Loucy (cell line): ENCODE measurements at regions not wholly inside any gene's neighbourhood (a gene's known extent, or its start where the extent isn't known, plus 50 kb on each side); places are given as distances from the start of the nearest gene placed in this dataset.
"Not testable (repeated sequence)": the region's sequence is repeated elsewhere in the genome, so short reads cannot be mapped to it uniquely, and the experiment has no call there.

Experiments used
- CTCF ChIP-seq: fragments of 200-600 bp; sonication (generic); conservative IDR thresholded peaks from 2 replicates; pipeline ENCODE4 v1.5.1; 2014; ENCODE audit warnings: mild to moderate bottlenecking, antibody characterized with exemption, low read length
- EZH2phosphoT487 ChIP-seq: fragments of 200-600 bp; IDR thresholded peaks from 2 replicates; pipeline ENCODE4 v1.6.1; 2018; ENCODE audit warnings: antibody characterized with exemption, mild to moderate bottlenecking, moderate library complexity, borderline replicate concordance

- TF ChIP-seq EZH2phosphoT487, CTCF: not testable (repeated sequence)
Measured at GRCh38 chr2:87398567-87399305, 349.2 kb upstream of the PLGLB2 start.
